ENCODE measurements at regions not wholly inside any gene's neighbourhood (a gene's known extent, or its start where the extent isn't known, plus 50 kb on each side); places are given as distances from the start of the nearest gene placed in this dataset.
A peak's percentile ranks its signal among the peaks of the same experiment; 100 is the strongest.
"Not testable (repeated sequence)": the region's sequence is repeated elsewhere in the genome, so short reads cannot be mapped to it uniquely, and the experiment has no call there.

DNA sequence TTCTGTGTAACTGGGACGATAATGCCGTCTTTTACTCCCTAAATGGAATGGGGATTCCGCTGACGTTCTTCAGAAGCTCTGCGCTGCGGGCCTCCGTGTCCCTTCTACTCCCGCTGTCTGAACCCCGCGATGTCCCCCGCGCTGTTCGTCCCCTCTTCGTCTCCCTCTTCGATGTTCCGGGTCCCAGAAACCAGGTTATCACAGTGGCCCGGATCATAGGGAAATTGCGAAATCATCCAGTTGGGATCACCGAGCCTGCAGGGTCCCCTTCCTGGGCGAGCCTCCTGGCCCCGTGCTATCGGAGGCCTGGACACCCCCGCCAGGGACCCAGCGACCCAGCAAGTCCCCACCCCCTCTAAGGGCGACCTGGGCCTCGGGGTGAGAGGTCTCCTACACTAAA is 154.2 kb downstream of the PPIAL4G start:
- no peak for DNase-seq
- intact Hi-C loops (cut with DNase I) = no loop called here

DNA sequence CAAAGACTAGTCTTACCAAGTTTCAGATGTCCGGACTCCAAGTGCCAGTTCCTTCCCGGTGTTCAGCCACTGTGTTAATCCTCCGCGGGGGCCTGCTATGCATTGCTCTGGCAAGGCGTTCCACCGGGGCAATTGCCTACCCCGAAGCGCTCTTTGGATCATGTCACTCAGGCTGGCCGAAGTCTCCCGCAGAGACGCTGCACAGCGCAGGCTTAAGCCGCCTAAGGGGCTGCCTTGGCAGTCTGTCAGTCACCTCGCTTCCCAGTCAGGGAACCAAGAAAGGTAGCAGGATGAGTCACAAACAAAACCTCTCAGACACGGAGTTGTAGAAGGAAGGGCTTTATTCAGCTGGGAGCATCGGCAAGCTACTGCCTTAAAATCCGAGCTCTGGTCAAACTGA is 158.1 kb downstream of the PPIAL4G start:
- intact Hi-C loops (cut with DNase I); DNase-seq: not testable (repeated sequence)

GRCh38 chr1:148324465-148324864 is 158.6 kb downstream of the PPIAL4G start:
- intact Hi-C loops (cut with DNase I); DNase-seq: not testable (repeated sequence)

DNA sequence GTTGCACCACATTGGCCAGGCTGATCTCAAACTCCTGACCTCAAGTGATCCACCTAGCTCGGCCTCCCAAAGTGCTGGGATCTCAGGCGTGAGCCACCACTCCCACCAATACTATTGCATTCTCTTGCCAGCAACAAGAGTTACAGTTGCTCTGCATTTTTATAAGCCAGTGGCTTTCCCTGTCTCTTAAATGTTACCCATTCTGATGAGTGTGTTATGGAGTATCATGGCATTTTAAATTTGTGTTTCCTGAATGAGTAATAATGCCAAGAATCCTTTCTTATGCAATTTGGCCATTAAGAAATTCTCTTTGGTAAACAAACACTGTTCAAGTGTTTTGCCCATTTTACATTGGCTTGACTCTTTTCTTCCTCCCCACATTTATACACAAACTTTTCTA is 163.0 kb downstream of the PPIAL4G start:
- intact Hi-C loops (cut with DNase I); DNase-seq: not testable (repeated sequence)

DNA sequence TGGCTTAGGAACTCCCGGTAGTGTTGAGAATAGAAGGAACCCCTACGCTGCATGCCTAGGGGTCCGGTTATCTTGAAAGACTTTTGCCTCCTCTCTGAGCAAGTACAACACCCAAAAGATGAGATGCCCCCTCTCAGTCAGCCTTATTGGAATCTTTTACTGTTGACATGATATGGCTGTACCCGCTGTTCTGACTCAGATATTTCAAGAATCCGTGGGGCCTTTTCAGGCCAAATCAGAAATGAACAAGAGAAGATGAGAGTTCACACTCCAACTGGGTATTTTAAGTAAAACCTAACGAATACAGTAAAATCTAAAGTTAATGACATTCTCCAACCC is 164.2 kb downstream of the PPIAL4G start:
- intact Hi-C loops (cut with DNase I) = no loop called here

GRCh38 chr1:148318123-148318903 is 164.8 kb downstream of the PPIAL4G start:
- intact Hi-C loops (cut with DNase I) = no loop called here
- no peak for DNase-seq

More for the DNA sequence above, 164.2 kb downstream of the PPIAL4G start:
- DNase-seq = no peak

DNA sequence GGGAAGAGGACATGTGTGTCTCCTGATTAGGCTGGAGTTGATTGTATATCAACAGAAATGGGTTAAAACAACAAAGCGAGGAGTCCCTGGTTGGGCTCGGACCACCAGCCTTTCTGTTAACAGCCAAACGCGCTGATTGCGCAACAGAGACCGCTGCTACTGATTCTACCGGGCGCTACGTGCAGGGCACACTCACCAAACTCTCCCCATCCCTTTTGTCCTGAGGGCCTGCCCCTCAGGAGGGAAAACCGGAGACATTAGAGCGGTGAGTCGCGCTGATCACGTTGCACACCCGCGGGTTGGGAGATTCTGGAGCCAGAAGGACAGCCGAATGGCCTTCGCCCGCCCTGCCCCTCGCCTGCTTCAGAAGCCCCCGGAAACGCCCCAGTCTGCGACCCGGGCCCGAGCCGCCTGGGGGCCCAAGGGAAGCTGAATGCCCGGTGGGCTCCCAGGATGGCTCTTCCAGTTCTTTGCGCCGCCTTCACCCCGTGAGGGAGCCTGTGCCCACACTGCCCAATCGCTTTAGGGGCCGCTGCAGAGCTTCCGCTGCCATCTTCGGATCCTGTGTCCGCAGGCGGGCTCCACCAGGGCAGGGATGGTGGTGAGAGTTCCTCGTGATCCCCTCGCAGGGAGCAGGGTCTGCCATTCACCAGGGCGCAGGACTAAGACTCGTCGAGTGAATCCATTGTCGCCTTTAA is 165.4 kb upstream of the NBPF11 start:
- intact Hi-C loops (cut with DNase I) = no loop called here
- no peak for DNase-seq

GRCh38 chr1:148315071-148315811 is 163.2 kb upstream of the NBPF11 start:
- DNase-seq = no peak
- intact Hi-C loops (cut with DNase I) = no loop called here

- DNase-seq = no peak
- intact Hi-C loops (cut with DNase I) = no loop called here
Observed at GRCh38 chr1:148310807-148311206, 158.7 kb upstream of the NBPF11 start.

DNA sequence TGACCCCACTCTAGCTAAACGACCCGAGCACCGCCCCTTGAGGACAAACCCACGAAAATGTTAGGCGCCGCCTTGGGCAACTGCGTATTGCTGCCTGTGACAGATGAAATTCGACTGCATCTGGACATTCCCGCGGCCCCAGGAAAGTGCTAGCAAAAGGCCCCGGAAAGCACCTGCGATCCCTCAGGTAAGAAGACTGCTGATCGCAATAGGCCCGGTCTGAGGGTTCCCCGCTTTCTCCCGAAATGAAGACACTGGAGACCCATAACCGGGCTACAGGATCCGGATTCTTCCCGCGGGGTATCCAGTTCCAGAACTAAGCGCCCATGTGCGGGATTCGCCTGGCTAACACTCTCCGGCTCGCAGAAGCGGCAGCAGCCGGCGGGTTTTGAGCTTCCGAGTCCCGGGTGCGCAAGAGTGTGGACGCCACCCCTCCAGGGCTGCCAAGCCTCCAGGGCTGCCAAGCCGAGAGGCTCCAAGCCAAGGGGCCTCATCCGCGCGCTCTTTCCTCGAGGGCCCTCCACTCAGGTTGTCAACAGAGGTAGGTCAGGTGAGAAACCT is 157.9 kb upstream of the NBPF11 start:
- intact Hi-C loops (cut with DNase I) = no loop called here
- no peak for DNase-seq

- intact Hi-C loops (cut with DNase I) = no loop called here
- no peak for DNase-seq
Observed at GRCh38 chr1:148308832-148309458, 156.9 kb upstream of the NBPF11 start.

DNA sequence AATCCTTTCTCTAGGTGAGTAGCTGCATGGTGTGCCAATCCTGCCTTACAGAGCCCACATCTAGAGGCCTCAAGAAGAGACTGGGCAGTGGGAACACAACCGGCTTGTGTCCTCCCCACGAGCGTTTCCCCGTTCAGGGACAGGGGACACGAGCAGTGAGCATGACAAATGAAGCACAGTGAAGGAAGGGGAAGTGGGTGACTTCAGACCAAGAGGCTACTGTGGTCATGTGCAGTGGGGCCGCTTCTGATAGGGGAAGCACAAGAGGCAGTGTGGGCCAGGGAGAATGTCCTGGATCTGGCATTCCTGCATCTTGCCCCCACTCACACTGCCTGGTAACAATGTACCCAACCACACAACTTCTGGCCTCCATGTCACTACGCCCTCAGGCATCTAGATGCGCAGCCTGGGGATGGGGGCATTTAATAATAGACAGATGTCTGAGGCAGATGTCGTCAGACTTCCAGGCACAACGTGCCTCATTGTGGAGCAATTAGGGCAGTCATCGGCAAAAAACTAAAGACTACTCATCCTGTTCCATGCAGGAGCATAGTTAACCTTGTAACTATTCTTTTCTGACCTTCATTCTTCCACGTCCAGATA is 155.6 kb upstream of the NBPF11 start:
- intact Hi-C loops (cut with DNase I) = no loop called here
- DNase-seq = peak in 24 of 42 donors; percentile 3 to 52 (median 26)

DNA sequence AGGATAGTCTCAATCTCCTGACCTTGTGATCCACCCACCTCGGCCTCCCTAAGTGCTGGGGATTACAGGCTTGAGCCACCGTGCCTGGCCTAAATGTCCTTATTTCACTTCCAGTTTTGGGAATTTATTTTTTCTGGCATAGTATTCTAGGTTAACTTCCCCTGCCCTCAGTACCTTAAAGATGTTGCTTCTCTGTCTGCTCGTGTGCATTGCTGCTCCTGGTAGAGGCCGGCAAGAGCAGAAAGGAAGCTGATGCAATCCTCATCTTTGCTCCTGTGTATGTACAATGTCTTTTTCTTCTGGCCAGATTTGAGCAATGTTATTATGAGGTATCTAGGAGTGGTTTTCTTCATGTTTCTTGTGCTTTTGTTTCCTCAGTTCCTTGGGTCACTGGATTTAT is 152.9 kb upstream of the NBPF11 start:
- intact Hi-C loops (cut with DNase I); DNase-seq: not testable (repeated sequence)

DNA sequence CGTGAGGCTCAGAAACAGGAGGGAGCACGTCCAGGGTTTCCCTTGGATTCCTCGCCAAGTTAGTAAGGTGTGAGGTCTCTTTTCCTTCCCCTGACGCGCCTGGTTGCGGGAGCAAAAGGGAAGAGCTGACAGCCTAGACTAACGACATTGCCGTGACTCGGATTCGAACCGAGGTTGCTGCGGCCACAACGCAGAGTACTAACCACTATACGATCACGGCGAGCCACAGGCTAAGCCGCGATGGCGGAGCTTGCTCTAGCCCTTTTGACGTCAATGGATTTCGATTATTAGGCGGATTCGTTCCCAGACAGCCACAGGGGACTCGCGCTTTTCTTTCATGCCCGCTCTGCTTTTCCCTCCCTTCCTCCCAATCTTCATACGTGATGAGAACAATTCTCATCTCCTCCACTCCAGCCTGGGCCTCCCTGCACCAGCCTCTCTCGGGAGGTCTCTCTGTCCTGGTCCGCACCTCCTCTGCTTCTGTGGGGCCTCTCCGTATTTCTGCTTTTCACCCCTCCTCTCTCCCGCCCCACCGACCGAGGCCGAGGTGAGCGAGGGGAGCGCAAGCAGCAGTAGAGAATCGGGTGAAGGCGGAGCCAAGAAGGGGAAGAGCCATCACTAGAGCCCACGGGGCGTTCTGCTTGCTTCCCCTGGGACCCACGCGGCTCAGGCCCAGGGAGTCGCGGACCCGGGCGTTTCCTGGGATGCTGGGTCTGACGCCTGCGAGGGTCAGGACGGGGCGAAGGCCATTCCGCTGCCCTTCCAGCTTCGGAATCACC is 150.7 kb upstream of the NBPF11 start:
- intact Hi-C loops (cut with DNase I) = not testable (repeated sequence)
- DNase-seq = peak in 31 of 42 donors; percentile 12 to 83 (median 45)

DNA sequence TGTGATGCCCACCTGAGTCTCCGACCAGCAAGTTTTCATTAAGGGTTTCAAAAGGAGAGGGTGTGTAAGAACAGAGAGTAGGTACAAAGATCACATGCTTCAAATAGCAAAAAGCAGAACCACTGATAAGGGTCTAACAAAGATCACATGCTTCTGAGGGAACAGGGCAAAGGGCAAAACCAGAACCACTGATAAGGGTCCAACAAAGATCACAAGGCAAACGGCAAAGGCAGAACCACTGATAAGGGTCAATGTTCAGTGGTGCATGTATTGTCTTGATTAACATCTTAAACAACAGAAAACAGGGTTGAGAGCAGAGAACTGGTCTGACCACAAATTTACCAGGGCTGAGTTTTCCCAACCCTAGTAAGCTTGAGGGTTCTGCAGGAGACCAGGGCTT is 145.8 kb upstream of the NBPF11 start:
- intact Hi-C loops (cut with DNase I); DNase-seq: not testable (repeated sequence)

- intact Hi-C loops (cut with DNase I) = no loop called here
- no peak for DNase-seq
Observed at GRCh38 chr1:148296511-148296910, 144.4 kb upstream of the NBPF11 start.

DNA sequence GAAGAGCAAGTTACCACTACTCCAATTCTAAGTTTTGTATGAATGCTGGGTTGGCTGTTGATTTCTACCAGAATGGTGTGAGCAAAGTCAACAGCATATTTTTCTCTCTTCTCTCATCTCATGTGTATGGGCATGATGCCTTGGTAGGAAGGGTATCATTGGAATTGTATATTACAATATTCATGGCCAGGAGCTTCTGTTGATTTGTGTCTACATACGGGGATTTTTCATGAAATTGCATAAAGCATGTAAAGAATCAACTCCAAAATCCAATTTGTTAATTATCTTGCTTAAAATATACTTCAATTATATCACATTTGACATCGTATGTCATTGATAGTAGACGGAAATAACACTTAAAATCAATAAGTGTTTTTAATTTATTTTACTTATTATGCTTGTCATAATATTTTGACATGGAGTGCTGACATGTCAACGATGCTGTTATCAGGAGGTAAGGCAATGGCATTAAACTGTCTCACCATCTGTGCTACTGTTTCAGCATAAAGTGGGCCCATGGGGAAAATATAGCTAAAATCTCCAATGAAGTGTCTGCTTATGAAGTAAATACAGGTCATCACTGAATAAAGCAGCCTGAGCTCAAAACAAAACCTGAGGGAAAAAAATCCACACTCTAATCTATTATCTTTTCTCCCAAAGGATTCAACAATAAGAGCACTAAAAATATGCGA is 142.2 kb upstream of the NBPF11 start:
- DNase-seq = no peak
- intact Hi-C loops (cut with DNase I) = no loop called here

GRCh38 chr1:148293651-148294050 is 141.6 kb upstream of the NBPF11 start:
- intact Hi-C loops (cut with DNase I) = no loop called here
- no peak for DNase-seq
